ENCODE measurements at regions not wholly inside any gene's neighbourhood (a gene's known extent, or its start where the extent isn't known, plus 50 kb on each side); places are given as distances from the start of the nearest gene placed in this dataset.

DNA sequence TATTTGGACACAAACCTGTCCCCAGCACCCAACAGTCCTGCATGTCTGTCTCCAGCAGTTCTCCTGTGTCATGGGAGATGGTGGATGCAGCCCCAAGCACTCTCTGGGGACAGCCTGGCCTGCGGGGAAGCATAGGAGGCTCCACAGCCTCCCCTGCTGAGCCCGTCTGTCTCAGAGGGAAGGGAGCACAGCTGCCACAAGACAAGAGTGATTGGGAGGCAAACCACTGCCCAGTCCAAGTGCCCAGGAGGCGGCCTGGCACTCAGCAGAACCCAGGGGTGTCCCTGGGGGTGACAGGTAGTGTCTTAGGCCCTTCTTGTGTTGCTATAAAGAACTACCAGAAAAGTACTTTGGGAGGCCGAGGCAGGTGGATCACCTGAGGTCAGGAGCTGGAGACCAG, 211.2 kb upstream of the MYT1L start:
- TF ChIP-seq YY1 (IDR thresholded peaks at IDR 0.05; ENCODE audit: insufficient read depth, insufficient read length): no peak
- no peak for TF ChIP-seq SUZ12 (IDR thresholded peaks at IDR 0.05; ENCODE audit: extremely low read depth, insufficient read depth, insufficient read length)

Data from NT2/D1 (cell line).